ENCODE measurements at regions not wholly inside any gene's neighbourhood (a gene's known extent, or its start where the extent isn't known, plus 50 kb on each side); places are given as distances from the start of the nearest gene placed in this dataset.

- TF ChIP-seq E2F4 (CRISPR knock-in tag; IDR thresholded peaks at IDR 0.05; ENCODE audit: borderline replicate concordance, low read depth) (no peak), OVOL2 (CRISPR knock-in tag; IDR thresholded peaks at IDR 0.05; ENCODE audit: borderline replicate concordance) (no peak), ELF4 (CRISPR knock-in tag; IDR thresholded peaks at IDR 0.05; ENCODE audit: low read depth) (no peak)
These were observed 144.0 kb downstream of the ADAM29 start (continued) for GRCh38 chr4:175062183-175062592.

- Mint-ChIP-seq H3K9me3 (no peaks in the 10 kb centered on the region; the same call in none of the 2 replicates), H3K27me3 (ENCODE audit: low read depth) (no peaks in the 10 kb centered on the region), H3K36me3 (no peaks in the 10 kb centered on the region), H3K4me1 (peaks cover 17% of the 10 kb centered on the region), H3K27ac (no peak overlapping the region), H3K4me3 (no peak overlapping the region)
- ATAC-seq: no peak
- TF ChIP-seq FOXJ3 (CRISPR knock-in tag; IDR thresholded peaks at IDR 0.05; ENCODE audit: borderline replicate concordance): no peak
- TF ChIP-seq ERG (CRISPR knock-in tag; IDR thresholded peaks at IDR 0.05): no peak
- TF ChIP-seq TP53 (CRISPR knock-in tag; IDR thresholded peaks at IDR 0.05): no peak
- TF ChIP-seq CDX4 (CRISPR knock-in tag; IDR thresholded peaks at IDR 0.05; ENCODE audit: borderline replicate concordance): no peak
- TF ChIP-seq ZNF423 (CRISPR knock-in tag; IDR thresholded peaks at IDR 0.05): no peak
- TF ChIP-seq SP1 (CRISPR knock-in tag; conservative IDR thresholded peaks at IDR 0.05): no peak
- no peak for TF ChIP-seq MLX (CRISPR knock-in tag; IDR thresholded peaks at IDR 0.05)
- no peak for TF ChIP-seq NR2C2 (CRISPR knock-in tag; IDR thresholded peaks at IDR 0.05)
- TF ChIP-seq RELA (CRISPR knock-in tag; IDR thresholded peaks at IDR 0.05; ENCODE audit: borderline replicate concordance): no peak
- TF ChIP-seq HMGA2 (CRISPR knock-in tag; IDR thresholded peaks at IDR 0.05): no peak
- TF ChIP-seq ZNF232 (CRISPR knock-in tag; IDR thresholded peaks at IDR 0.05): no peak
- TF ChIP-seq ZNF416 (CRISPR knock-in tag; IDR thresholded peaks at IDR 0.05): no peak
- no peak for TF ChIP-seq ELF4 (CRISPR knock-in tag; IDR thresholded peaks at IDR 0.05; ENCODE audit: low read depth)
- TF ChIP-seq TEAD1 (CRISPR knock-in tag; IDR thresholded peaks at IDR 0.05): no peak
- no peak for TF ChIP-seq OVOL2 (CRISPR knock-in tag; IDR thresholded peaks at IDR 0.05; ENCODE audit: borderline replicate concordance)
- TF ChIP-seq TCF7 (CRISPR knock-in tag; IDR thresholded peaks at IDR 0.05; ENCODE audit: low read depth): no peak
- TF ChIP-seq FOXK1 (CRISPR knock-in tag; IDR thresholded peaks at IDR 0.05): no peak
- TF ChIP-seq, protein P1, sequence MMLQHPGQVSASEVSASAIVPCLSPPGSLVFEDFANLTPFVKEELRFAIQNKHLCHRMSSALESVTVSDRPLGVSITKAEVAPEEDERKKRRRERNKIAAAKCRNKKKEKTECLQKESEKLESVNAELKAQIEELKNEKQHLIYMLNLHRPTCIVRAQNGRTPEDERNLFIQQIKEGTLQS (CRISPR knock-in tag; conservative IDR thresholded peaks at IDR 0.05): no peak
- no peak for DNase-seq (ENCODE audit: low spot score)
- CTCF ChIA-PET: no interaction called here
- POLR2A ChIA-PET: no interaction called here
These were observed 147.1 kb downstream of the ADAM29 start for GRCh38 chr4:175065228-175065627.

DNA sequence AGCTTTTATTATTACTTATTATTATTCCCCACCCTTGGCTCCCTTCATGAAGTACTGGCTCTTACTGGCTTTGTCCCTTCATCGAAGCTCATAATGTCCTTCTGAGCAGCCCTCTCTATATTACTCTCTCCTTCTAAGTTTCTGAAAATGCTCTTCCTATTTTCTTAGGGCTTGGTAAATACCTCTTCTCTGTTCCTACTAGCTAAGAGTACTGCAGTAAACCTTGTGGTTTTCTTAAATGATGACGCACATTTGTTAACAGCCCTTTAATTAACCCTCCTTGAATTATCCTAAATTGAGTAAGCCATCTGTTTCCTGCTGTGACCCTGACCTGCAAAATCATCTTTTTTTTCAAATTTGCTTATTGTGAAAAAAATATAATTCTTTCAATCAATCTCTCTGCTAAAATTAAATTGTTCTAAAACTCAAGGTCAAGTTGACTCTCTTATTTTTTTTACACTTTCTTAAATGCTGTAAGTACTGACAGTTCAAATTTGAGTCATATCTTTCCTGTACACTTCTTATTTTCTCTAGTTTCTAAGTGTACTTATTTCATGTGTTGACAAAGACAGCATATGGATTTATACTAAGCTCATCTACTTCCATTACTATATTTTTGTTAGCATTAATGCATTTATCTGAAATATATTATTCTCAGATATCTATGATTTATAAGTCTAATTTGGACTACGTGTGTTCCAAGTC lies 148.9 kb downstream of the ADAM29 start:
- no peak for TF ChIP-seq ZNF263 (CRISPR knock-in tag; IDR thresholded peaks at IDR 0.05; ENCODE audit: low read depth)
- TF ChIP-seq ZSCAN18 (CRISPR knock-in tag; IDR thresholded peaks at IDR 0.05): no peak
- TF ChIP-seq GTF2I (CRISPR knock-in tag; conservative IDR thresholded peaks at IDR 0.05): no peak
- no peak for TF ChIP-seq SOX15 (CRISPR knock-in tag; IDR thresholded peaks at IDR 0.05)
- TF ChIP-seq IRF2 (CRISPR knock-in tag; IDR thresholded peaks at IDR 0.05; ENCODE audit: borderline replicate concordance, low read depth): no peak
- Mint-ChIP-seq H3K4me3 (no peak overlapping the region), H3K27me3 (ENCODE audit: low read depth) (no peaks in the 10 kb centered on the region), H3K36me3 (no peaks in the 10 kb centered on the region), H3K27ac (no peak overlapping the region), H3K4me1 (peaks cover 27% of the 10 kb centered on the region), H3K9me3 (no peaks in the 10 kb centered on the region; the same call in none of the 2 replicates)
- ChIA-PET POLR2A (no interaction called here), CTCF (interaction anchor here (1.9 kb wide), 1 partner anchor 13 kb away, joined by 7 read pairs; no protein-coding TSS in a partner anchor)
- no peak for ATAC-seq
- no peak for DNase-seq (ENCODE audit: low spot score)

Data from WTC11 (cell line).